HG02610 (cell line): ENCODE measurements at regions not wholly inside any gene's neighbourhood (a gene's known extent, or its start where the extent isn't known, plus 50 kb on each side); places are given as distances from the start of the nearest gene placed in this dataset.
A peak's percentile ranks its signal among the peaks of the same experiment; 100 is the strongest.
"Not testable (repeated sequence)": the region's sequence is repeated elsewhere in the genome, so short reads cannot be mapped to it uniquely, and the experiment has no call there.

Experiments used
- ATAC-seq: cut with Tn5 transposase; IDR thresholded peaks from one replicate; pipeline ENCODE4 v1.9.1; 2021; ENCODE audit warnings: mild to moderate bottlenecking, moderate library complexity; ENCODE audit not compliant: unreplicated experiment

DNA sequence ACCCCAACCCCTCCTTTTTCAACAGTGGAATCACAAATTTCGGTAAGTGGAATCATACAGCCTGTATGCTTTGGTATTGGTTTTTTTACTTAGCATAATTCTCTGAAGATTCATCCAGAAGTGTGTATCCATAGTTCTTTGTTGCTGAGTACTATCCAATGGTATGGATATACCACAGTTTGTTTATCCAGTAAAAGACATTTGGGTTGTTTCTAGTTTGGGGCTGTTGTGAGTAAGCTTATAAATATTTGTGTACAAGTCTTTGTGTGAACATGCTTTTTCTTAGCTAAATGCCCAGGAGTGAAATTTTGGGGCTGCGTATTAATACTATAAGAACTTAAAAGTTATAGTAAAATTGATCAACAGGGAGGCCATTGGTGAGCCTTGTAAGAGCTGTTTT, 57.5 kb upstream of the GC start:
- ATAC-seq = no peak

DNA sequence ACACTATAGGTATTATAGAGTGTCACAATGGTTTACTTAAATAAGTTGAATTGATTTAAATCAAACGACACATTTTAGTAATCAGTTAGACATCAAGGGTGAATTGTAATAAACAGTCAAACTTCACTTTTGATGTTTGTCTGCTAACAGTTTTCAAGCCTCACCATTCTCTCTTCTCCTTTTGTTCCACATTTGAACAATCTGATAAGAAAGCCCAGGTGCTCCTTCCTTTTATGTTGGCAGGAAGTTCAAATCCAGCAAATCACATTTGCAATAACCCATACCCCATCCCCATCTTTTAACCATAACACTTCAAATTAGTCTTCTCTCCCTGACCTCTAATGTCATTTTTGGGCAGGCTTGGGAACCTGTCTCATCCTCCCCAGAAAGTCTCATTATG, 63.4 kb upstream of the GC start:
- no peak for ATAC-seq

DNA sequence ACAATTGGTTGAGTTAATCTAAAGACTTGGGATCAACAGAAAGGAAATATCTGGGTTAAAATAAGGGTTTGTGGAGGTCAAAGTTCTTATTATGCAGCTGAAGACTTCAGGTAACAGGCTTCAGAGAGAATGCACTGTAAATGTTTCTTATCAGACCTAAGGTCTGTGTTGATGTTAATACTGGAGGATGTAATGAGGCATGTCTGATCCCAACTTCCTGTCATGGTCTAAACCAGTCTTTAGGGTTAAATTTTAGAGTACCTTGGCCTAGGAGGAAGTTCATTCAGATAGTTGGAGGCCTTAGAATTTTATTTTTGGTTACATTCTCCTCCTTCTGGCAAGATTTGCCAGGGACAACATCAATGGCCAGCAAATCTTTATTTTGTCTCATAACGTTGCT, 72.1 kb upstream of the GC start:
- no peak for ATAC-seq

DNA sequence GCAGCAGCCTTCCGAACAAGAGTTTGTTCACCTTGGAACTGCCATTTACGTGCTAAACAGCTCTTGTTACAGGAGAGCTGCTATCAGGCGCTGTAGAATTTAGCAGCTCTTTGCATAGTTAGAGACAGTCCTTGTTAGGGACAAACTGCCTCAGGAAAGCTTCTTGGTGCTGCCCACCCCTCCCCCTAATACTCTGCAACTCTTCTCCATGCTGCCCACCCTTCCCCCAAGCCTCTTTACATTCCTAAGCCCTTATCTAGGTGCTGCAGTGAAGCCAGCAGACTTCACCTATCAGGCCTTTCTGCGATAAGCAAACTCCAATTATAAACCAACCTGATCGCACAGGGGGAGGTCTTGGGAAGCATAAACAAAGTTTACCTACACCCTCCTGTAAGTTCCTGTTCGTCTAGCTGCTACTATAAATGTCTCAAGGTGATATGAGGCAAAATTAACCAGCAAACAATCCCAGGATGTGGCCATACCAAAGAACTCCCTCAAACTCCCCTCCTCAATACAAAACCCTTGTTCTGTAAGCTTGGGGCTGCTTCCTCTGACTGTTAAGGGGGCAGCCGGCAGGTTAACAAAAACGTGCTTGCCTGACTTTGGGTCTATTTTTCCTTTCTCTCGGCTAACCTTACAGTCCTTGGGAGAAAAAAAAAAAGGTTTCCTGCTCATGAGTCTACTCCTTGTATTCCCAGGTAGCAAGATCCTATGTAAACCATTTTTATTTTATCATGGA, 74.0 kb upstream of the GC start:
- ATAC-seq = no peak

DNA sequence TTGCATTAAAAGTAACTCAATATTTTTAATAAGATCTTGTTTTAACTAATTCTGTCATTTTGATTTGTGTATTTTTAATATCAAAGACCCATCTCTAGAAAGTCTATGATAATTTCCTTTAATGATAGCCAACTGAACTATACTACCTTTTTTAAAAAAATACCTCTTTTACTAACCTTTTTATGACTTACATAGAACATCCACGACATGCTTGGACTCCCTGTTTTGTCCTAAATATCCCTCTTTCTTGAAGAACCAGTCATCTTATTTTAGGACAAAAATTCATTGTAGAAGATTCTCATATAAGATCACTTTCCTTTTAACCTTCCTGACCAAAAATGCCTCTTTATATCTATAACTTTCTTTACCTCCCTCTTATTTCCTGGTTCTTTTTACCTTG, 76.8 kb upstream of the GC start:
- ATAC-seq = no peak

DNA sequence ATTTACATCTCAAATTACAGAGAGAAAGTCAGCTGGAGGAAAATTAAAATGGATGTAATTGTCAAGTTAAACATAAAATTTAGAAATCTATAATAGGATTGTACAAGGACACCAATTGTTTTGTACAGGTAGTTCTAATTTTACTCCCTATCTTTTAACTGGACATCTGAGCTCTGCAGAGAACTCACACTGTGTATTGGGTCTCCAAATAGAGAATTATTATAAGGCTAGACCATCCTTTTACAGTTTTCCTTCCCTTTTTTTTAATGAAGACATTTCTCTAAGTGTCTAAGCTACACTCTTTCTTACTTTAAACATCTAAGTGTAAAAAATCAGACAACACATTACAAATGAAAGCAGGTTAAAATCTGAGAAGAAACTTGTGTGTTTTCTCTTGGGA, 78.4 kb upstream of the GC start:
- ATAC-seq = no peak

DNA sequence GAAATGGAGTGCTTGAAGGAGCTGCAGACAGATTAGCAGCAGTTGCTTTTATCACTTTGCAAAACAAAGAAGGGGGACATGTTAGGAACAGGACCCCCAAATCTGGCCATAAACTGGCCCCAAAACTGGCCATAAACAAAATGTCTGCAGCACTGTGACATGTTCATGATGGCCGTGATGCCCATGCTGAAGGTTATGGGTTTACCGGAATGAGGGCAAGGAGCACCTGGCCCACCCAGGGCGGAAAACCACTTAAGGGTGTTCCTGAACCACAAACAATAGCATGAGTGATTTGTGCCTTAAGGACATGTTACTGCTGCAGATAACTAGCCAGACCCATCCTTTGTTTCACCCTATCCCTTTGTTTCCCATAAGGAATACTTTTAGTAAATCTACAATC, 79.6 kb upstream of the GC start:
- ATAC-seq = no peak

DNA sequence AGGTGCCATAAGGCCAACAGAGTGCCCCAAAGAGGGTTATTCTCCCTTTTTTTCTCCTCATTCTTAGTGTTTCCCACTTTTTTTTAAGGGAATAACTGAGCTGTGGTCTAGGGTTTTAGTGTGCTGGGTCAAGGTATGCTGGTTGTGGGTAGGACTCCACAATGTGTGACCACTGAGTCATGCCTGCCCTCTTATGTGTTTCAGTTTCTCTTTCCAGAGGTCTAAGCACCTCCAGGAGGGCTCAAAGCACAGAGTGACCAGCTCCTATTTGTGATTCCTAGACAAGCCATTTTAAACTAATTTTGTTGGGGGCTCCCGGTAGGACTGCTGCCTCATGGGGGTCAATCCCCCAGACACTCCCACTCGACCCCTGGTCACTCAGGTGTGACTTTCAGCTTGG, 80.5 kb upstream of the GC start:
- no peak for ATAC-seq

DNA sequence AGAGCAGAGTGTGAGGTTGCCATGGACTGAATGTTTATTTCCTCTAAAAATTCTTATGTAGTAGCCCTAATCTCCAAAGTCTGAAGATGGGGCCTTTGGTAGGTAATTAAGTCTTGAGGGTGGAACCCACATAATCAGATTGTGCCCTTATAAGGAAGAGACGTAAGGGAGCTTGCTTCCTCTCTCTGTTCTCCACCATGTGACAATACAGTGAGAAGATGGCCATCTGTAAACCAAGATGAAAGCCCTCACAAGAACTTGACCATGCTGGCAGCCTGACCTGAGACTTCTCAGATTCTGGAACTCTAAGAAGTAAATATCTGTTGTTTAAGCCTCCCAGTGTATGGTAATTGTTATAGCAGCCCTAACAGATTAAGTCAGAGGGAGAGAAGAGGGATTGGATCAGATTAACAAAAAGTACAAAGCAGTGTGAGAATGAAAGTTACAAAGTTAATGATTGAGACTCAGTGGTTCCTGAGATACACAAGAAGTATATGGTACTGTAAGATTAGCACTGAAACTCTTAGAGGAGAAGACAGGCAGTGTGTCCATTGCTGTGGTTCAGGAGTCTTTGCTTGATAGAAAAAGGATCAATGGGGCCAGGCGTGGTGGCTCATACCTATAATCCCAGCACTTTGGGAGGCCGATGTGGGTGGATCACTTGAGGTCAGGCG, 82.5 kb upstream of the GC start:
- no peak for ATAC-seq

DNA sequence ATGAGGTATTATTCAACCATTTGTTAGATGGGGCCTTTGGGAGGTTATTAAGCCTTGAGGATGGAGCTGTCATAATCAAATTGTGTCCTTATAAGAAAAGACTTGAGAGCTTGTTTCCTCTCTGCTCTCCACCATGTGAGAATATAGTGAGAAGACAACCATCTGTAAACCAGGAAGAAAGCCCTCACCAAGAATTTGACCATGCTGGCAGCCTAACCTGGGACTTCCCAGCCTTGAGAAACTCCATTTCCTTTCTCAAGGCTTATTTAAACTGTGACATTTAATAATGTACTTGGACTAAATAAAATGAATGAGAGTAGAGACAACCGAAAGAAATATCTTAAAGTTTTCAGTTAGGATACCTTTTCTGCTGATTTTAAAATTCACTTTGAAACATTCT, 83.7 kb upstream of the GC start:
- no peak for ATAC-seq

DNA sequence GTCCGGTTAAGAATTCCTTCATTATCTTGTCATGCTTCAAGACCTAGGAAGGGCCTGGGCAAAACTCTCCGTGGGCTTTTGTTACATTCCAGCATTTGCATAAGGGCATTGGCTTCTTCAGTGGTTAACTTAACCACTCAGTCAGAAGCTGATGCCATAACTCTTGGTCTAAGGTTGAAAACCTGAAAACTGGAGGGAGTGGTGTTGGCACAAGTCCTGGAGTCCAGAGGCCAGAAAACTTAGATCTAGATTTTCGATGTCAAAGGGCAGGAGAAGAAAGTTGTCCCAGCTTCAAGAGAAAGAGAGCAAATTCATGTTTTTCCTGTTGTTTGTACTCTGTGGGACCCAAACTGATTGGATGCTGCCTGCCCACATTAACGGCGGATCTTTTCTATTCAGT, 86.6 kb upstream of the GC start:
- no peak for ATAC-seq

DNA sequence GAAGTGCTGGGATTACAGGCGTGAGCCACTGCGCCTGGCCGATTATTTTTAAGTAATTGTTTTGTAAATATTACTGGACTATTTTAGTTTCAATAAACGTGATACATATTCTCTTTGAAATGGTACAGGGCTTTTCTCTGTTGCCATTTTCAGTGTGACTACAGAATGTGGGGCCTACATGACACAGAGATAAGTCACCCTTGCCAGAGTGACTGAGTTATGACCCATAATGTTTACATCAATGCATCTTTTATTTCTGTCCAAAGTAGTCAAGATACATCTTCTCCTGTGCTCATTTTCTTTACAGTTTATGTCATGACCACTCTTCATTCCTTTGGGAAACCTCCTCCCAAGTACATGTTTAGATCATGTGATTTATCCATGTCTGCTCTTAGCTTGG, 88.3 kb upstream of the GC start:
- no peak for ATAC-seq

DNA sequence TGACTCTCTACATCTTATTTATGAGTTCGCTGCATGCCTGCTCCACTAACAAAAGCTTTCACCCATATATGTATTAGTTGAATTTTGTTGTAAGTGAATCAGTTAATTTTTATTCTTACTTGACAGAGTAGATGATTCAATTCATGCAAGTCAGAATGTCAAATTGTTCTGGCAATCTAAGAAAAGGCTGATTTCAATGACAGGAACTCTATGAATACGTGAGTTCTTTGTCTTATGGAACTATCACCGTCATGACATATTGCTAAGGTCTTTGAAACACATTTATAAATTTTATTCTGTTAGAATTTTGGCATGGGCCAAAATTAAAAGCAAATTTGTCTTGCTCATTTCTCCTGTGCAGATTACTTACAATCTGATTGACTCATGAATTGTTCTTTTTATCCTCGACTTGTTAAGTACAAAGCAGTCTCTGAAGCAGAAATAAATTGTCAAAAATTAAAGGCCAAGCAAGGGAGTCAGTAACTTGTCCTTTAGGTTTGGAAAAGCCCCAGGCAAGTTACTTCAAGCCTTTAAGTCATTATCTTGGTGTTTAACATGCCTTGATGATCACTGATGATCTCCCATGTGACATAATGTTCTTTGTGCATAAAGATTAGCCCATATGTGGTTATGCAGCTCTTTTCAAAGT, 89.0 kb upstream of the GC start:
- no peak for ATAC-seq

DNA sequence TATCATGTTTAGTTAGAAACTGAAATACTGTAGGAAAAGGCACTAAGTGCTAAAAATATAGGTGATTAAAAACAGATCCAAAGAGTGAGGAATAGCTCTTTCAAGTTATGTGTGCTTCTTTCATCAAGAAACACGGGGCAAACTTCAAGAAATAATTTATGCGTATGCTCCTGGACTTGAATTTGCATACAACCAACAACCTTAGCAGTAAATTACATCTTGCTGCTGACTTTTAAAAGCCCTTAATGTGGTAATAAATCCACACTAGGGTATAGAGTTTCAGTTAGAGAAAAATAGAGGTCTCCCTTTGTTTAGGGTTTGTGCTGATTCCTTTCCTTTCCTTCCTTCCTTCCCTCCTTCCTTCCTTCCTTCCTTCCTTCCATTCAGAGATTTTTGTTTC, 94.5 kb upstream of the GC start:
- no peak for ATAC-seq

DNA sequence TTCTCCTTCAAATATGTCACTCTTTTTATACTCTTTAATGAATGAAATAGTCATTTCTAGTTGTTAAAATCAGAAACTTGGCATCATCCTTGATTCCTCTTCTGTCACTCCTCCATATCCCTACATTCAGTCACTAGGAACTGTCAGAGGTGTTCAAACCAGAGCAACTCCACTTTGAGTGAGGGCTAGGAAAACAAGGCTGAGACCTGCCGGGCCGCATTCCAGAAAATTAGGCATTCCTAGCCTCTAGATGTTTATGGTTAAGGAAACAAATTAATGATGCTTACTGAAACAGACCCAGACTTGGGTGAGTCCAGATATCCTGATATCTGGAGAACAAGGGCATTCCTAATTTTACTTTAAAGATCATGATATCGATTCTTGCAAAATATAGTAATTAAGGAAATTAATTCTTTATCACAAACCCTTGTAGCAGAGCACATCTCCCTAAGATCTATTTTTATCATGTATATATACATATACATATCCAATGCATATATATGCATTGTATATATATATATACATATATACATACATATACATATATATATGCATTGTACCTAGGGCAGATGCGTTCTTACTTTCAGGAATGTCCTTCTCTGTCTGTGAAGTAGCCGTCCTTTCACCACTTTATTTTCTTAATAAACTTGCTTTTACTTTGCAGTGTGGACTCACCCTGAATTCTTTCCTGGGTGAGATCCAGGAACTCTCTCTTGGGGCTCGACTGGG, 98.4 kb upstream of the GC start:
- ATAC-seq = no peak

DNA sequence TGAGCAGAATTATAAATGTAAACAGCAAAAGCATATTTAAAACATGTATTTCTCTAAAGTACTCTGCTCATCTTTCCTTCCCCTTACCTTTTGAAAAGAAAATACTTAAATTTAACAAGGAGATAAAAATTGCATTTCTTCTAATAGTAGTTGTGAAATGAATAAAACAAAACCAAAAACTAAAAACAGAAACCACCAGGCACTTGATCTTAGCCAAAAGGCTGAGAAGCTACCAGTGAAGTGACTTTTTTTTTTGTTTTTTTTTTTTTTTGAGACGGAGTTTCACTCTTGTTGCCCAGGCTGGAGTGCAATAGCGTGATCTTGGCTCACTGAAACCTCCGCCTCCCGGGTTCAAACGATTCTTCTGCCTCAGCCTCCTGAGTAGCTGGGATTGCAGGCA, 116.5 kb upstream of the GC start:
- ATAC-seq = not testable (repeated sequence)

DNA sequence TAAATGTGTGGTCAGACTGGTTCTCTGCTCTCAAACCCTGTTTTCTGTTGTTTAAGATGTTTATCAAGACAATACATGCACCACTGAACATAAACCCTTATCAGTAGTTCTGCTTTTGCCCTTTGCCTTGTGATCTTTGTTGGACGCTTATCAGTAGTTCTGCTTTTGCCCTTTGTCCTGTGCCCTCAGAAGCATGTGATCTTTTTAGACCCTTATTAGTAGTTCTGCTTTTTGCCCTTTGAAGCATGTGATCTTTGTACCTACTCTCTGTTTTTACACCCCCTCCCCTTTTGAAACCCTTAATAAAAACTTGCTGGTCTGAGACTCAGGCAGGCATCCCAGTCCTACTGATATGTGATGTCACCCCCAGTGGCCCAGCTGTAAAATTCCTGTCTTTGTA, 121.7 kb upstream of the GC start:
- ATAC-seq = not testable (repeated sequence)

DNA sequence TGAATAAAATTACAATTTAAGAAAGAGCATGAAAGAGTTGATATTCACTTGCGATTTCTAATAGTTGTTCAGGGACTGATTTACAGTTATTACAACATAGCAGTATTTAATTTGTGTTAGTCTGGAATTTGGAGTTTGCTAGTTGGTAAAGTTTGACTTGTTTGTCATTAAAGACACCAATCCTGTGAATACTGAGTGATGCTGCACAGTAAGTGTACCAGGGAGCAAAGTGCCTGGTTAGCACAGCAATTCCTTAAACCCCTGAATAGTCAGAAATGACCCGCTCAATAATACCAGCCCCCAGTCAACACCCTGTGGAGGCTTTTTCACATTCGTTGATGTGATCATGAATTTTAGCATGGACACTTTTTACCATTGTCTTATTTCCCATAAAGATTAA, 122.2 kb upstream of the GC start:
- ATAC-seq = no peak

DNA sequence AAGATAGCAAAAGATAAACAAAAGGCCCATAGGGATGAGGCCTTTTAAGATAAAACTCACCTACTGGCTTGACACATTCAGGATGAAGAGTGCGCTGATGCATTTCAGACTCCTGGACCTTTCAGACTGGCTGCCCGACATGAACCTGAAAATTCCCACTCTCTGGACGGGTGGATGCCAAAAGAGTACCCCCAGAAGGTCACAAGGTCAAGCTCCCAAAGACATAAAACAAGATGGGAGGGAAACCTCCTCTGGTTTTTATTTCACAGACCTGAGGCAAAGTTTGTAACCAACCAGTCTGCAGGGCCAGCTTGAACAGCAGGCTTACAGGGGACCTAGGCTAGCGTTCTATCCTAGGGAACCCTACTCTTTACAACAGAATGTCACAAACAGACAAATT, 123.2 kb upstream of the GC start:
- no peak for ATAC-seq

DNA sequence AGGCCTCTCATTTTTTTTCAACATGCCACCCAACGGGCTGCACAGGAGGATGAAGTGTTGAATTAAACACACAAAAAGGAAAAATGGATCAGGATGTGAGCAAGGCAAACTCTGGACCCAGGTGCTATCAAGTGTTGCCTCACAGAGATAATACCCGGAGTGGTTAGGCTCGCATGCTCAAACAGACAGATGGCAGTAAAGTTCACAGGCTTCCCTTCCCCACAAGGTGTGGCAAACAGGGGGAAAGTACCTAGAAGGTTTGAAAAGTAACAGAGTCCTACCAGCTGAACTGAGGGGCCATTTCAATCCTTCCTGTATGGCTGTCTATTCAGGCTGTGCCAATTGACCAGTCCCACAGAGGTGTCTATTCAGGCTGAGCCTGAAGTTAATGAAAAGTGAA, 123.9 kb upstream of the GC start:
- peak; percentile 72 for ATAC-seq

DNA sequence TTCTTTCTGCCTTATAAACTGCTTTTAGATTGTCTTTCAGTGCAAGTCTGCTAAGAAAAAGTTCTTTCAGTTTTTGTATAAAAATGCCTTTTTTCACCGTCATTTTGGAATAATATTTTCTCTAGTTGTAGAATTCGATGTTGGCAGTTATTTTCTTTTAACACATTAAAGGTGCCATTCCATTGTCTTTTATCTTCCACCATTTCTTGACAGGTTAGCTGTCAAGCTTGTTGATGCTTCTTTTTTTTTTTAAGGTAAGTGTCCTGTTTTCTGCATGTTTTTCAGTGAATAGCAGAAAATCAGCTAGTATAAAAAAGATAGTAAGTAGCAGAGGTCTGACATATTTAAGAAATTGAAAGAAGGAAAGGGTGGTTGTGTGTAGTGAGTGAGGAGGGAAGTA, 118.5 kb upstream of the NPFFR2 start:
- no peak for ATAC-seq

DNA sequence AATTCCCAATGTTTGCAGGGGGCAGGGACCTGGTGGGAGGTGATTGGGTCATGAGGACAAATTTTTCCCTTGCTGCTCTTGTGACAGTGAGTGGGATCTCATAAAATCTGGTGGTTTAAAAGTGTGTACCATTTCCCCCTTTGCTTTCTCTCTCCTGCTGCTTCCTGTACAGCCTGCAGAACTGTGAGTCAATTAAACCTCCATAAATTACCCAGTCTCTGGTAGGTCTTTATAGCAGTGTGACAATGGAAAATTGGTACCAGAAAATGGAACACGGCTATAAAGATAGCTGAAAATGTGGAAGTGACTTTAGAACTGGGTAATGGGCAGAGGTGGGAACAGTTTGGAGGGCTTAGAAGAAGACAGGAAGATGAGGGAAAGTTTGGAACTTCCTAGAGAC, 108.7 kb upstream of the NPFFR2 start:
- no peak for ATAC-seq
